ENCODE measurements at regions not wholly inside any gene's neighbourhood (a gene's known extent, or its start where the extent isn't known, plus 50 kb on each side); places are given as distances from the start of the nearest gene placed in this dataset.

DNA sequence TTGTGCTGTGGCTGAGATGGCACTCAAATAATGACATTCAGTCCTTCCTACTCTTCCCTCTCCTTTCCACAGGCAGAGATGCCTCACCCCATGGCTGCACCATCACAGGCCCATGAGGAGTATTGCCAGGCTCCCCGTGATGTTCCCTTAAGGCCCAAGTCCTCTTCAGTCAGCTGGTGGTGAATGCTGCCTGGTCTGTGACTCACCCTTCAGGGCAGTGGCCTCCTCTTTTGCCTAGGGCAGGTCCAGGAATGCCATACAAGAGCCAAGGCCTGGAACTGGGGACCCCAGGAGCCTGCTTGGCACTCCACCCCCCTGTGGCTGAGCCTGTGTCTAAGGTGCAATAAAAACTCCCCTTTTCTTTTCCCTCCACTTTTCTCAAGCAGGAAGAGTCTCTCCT is 144.2 kb upstream of the GEMIN8 start:
- no peaks in the 10 kb centered on the region for H3K36me3 ChIP-seq (ENCODE audit: insufficient read depth, low read length, poor library complexity, severe bottlenecking)
- TF ChIP-seq, protein P1, sequence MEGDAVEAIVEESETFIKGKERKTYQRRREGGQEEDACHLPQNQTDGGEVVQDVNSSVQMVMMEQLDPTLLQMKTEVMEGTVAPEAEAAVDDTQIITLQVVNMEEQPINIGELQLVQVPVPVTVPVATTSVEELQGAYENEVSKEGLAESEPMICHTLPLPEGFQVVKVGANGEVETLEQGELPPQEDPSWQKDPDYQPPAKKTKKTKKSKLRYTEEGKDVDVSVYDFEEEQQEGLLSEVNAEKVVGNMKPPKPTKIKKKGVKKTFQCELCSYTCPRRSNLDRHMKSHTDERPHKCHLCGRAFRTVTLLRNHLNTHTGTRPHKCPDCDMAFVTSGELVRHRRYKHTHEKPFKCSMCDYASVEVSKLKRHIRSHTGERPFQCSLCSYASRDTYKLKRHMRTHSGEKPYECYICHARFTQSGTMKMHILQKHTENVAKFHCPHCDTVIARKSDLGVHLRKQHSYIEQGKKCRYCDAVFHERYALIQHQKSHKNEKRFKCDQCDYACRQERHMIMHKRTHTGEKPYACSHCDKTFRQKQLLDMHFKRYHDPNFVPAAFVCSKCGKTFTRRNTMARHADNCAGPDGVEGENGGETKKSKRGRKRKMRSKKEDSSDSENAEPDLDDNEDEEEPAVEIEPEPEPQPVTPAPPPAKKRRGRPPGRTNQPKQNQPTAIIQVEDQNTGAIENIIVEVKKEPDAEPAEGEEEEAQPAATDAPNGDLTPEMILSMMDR (conservative IDR thresholded peaks at IDR 0.05; ENCODE audit: low read depth, low read length), result no peak
- no peak for TF ChIP-seq EZH2 (IDR thresholded peaks at IDR 0.05; ENCODE audit: borderline replicate concordance, low read depth, low read length, poor library complexity, severe bottlenecking)
- intact Hi-C loops (cut with micrococcal nuclease; ENCODE audit: unreplicated experiment), result no loop called here
- H3K27ac ChIP-seq (ENCODE audit: low read depth, low read length, poor library complexity, severe bottlenecking), result no peak overlapping the region
- POLR2A ChIA-PET (ENCODE audit: low non-redundant PET), result no interaction called here
- no TSS peak for BruUV-seq (replicated peaks)
- H3K4me3 ChIP-seq (ENCODE audit: low read depth, low read length, poor library complexity, severe bottlenecking), result no peak overlapping the region
- no peaks in the 10 kb centered on the region for H3K4me1 ChIP-seq (ENCODE audit: insufficient read depth, low read length, poor library complexity, severe bottlenecking)
- H3K27me3 ChIP-seq (replicated peaks; ENCODE audit: insufficient read depth, low read depth, low read length, poor library complexity), result peaks cover 4% of the 10 kb centered on the region
- DNase-seq (ENCODE audit: low spot score), result no peak
- H3K9me3 ChIP-seq (ENCODE audit: low read depth, low read length, poor library complexity, severe bottlenecking), result no peaks in the 10 kb centered on the region
- CTCF ChIA-PET, result no interaction called here

DNA sequence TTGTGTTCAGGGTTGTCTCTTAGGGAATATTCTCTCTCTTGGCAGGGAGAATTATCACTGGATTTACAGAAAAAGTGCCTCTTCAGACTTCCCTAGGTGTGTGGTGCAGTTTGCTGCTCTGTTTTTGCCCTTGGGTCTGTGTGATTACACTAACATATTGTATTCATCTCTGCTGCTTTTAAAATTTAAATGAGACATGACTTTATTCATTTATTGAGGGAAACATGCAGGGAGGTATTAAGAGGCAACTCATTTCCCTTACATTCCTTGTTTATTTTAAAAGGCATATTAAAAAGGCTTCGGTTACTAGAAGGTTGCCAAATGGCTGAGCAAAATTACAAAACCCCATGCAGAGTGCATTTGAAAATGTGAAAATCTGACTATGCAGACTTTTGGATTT is 135.1 kb upstream of the GEMIN8 start:
- CTCF ChIA-PET, result no interaction called here
- DNase-seq (ENCODE audit: low spot score), result no peak
- H3K36me3 ChIP-seq (ENCODE audit: insufficient read depth, low read length, poor library complexity, severe bottlenecking), result no peaks in the 10 kb centered on the region
- intact Hi-C loops (cut with micrococcal nuclease; ENCODE audit: unreplicated experiment), result no loop called here
- TF ChIP-seq EZH2 (IDR thresholded peaks at IDR 0.05; ENCODE audit: borderline replicate concordance, low read depth, low read length, poor library complexity, severe bottlenecking), result no peak
- TF ChIP-seq, protein P1 (conservative IDR thresholded peaks at IDR 0.05; ENCODE audit: low read depth, low read length), result no peak
- no peak overlapping the region for H3K27ac ChIP-seq (ENCODE audit: low read depth, low read length, poor library complexity, severe bottlenecking)
- no peaks in the 10 kb centered on the region for H3K4me1 ChIP-seq (ENCODE audit: insufficient read depth, low read length, poor library complexity, severe bottlenecking)
- no peaks in the 10 kb centered on the region for H3K27me3 ChIP-seq (replicated peaks; ENCODE audit: insufficient read depth, low read depth, low read length, poor library complexity)
- H3K4me3 ChIP-seq (ENCODE audit: low read depth, low read length, poor library complexity, severe bottlenecking), result no peak overlapping the region
- no peaks in the 10 kb centered on the region for H3K9me3 ChIP-seq (ENCODE audit: low read depth, low read length, poor library complexity, severe bottlenecking)
- POLR2A ChIA-PET (ENCODE audit: low non-redundant PET), result no interaction called here
- no TSS peak for BruUV-seq (replicated peaks)

DNA sequence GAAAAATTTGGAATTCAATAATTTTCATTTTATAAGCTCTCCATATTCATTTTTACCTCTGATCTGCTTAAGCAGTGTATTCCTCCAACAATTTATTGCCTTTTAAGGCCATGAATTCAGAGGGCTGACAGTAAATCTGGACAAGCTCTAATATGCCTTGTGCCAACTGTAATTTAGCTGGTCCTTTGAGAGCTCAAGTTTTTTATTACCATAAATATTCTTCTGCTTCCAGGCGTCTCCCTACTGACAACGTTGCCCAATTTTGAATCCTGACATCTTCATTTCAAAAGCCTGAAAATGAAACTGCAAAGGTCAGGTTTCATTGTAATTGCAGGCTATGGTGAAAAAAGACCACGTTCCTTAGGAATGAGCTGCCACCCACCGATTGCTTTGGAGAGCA is 95.8 kb upstream of the GEMIN8 start:
- ChIA-PET CTCF (no interaction called here), POLR2A (ENCODE audit: low non-redundant PET) (no interaction called here)
- peaks cover 23% of the 10 kb centered on the region for H3K27me3 ChIP-seq (replicated peaks; ENCODE audit: insufficient read depth, low read depth, low read length, poor library complexity)
- TF ChIP-seq EZH2 (IDR thresholded peaks at IDR 0.05; ENCODE audit: borderline replicate concordance, low read depth, low read length, poor library complexity, severe bottlenecking), result no peak
- TF ChIP-seq, protein P1 (conservative IDR thresholded peaks at IDR 0.05; ENCODE audit: low read depth, low read length), result no peak
- no peaks in the 10 kb centered on the region for H3K9me3 ChIP-seq (ENCODE audit: low read depth, low read length, poor library complexity, severe bottlenecking)
- no peak for DNase-seq (ENCODE audit: low spot score)
- no peaks in the 10 kb centered on the region for H3K36me3 ChIP-seq (ENCODE audit: insufficient read depth, low read length, poor library complexity, severe bottlenecking)
- intact Hi-C loops (cut with micrococcal nuclease; ENCODE audit: unreplicated experiment), result no loop called here
- no peaks in the 10 kb centered on the region for H3K4me1 ChIP-seq (ENCODE audit: insufficient read depth, low read length, poor library complexity, severe bottlenecking)
- no peak overlapping the region for H3K4me3 ChIP-seq (ENCODE audit: low read depth, low read length, poor library complexity, severe bottlenecking)
- H3K27ac ChIP-seq (ENCODE audit: low read depth, low read length, poor library complexity, severe bottlenecking), result no peak overlapping the region
- no TSS peak for BruUV-seq (replicated peaks)

All from A673 (cell line).